Coronary artery (tissue), 2 donors: ENCODE measurements at regions not wholly inside any gene's neighbourhood (a gene's known extent, or its start where the extent isn't known, plus 50 kb on each side); places are given as distances from the start of the nearest gene placed in this dataset.

ENCODE experiments used
- DNase-seq: peaks from one replicate; pipeline ENCODE4 v3.0.0-alpha.2; 2017; ENCODE audit warnings: low spot score
- H3K27ac ChIP-seq, 2 donors: fragments of 200-600 bp; sonication (generic); one replicate each; pipeline ENCODE4 v1.5.1; 2016 to 2019
- H3K4me3 ChIP-seq: fragments of 200-600 bp; sonication (generic); 2 replicates; pipeline ENCODE4 v1.5.1; 2016; ENCODE audit warnings: mild to moderate bottlenecking, moderate library complexity
- TF ChIP-seq, protein P1 (sequence below): fragments of 200-600 bp; sonication (generic); IDR thresholded peaks from one replicate; pipeline ENCODE4 v1.5.1; 2019; ENCODE audit warnings: antibody characterized with exemption

DNA sequence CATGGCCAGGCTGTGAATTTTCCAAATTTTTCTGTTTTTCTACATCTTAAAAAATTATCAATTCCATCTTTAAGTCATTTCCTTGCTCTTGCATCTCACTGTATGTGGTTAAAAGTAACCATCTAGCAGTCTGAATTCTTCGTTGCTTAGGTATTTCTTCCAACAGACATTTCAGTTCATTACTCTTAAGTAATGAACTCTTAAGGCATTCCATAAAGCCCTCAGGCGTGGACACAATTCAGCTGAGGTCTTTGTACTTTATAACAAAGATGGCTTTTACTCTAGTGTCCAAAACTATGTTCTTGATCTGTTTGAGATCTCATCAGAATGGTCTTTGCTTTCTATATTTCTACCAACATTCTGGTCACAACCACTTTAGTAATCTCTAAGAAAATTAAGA lies 253.9 kb upstream of the GCFC2 start:
- Histone ChIP-seq H3K4me3 (no peak overlapping the region), H3K27ac (no peak overlapping the region)
- TF ChIP-seq, protein P1, sequence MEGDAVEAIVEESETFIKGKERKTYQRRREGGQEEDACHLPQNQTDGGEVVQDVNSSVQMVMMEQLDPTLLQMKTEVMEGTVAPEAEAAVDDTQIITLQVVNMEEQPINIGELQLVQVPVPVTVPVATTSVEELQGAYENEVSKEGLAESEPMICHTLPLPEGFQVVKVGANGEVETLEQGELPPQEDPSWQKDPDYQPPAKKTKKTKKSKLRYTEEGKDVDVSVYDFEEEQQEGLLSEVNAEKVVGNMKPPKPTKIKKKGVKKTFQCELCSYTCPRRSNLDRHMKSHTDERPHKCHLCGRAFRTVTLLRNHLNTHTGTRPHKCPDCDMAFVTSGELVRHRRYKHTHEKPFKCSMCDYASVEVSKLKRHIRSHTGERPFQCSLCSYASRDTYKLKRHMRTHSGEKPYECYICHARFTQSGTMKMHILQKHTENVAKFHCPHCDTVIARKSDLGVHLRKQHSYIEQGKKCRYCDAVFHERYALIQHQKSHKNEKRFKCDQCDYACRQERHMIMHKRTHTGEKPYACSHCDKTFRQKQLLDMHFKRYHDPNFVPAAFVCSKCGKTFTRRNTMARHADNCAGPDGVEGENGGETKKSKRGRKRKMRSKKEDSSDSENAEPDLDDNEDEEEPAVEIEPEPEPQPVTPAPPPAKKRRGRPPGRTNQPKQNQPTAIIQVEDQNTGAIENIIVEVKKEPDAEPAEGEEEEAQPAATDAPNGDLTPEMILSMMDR = no peak
- DNase-seq = no peak

DNA sequence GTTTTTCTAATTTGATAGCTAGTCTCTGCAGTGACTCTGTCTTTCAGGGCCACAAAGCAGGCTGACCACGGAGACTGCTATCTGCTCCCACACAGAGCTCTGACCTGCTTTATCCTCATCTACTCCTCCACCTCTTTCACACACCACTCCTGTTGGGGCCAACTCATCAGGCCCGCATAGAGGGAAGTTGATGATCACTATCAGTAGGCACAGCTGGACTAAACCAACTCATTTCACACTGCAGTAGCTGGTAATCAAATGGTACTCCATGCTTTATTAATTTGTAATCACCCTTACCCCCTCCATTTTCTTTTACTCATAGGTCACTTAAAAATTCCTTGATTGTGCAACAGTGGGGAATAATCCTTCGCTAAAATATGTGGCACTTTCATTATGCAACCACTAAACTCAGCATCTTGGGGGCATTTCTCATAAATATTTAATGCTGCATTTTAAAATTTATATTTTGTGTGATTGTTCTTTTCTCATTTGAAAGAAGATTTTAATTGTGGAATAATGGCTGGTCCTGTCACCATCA lies 249.8 kb upstream of the GCFC2 start:
- H3K4me3 ChIP-seq = no peak overlapping the region
- DNase-seq = no peak
- TF ChIP-seq, protein P1 = no peak

DNA sequence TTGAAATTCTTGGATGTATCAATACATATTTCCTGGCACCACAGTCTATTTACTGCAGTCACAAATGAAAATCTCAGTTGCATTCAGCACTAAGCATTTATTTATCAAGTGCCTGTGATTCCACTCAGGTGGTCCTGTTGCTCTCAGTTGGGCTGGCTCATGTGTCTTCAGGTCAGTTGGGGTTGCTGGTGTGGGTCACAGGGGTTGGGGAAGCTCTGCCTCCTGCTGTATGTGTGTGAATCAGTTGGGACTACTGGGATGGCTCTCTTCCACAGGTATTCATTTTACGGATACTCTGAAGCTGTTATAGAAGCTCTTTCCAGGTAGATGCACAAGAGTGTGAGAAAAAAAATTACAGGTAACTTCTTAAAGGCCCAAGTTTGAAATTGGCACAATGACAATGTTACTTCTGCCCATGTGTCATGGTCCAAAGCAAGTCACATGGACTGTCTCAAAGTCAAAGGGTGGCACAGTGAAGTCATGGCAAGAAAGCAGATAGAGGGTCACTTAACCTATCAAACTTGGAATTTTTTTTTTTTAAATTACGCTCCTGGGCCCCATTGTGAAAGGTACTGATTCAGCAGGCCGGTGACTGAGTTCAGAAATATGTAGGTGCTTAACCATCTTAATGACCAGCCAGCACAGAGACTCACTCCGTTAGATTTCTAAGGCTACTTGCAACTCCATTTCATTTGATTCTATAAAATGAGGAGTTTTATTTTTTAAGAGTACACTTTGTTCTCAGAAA lies 249.2 kb upstream of the GCFC2 start:
- TF ChIP-seq, protein P1 = no peak
- H3K27ac ChIP-seq = no peak overlapping the region
- H3K4me3 ChIP-seq = no peak overlapping the region
- no peak for DNase-seq

More for the DNA sequence above, 249.8 kb upstream of the GCFC2 start:
- H3K27ac ChIP-seq = no peak overlapping the region

- DNase-seq = no peak
- TF ChIP-seq, protein P1 = no peak
- Histone ChIP-seq H3K27ac (no peak overlapping the region), H3K4me3 (no peak overlapping the region)
Observed at GRCh38 chr2:75954761-75955160, 244.0 kb upstream of the GCFC2 start.

GRCh38 chr2:75952173-75952572 lies 241.5 kb upstream of the GCFC2 start:
- Histone ChIP-seq H3K4me3 (no peak overlapping the region), H3K27ac (no peak overlapping the region)
- TF ChIP-seq, protein P1 = no peak
- DNase-seq = no peak

GRCh38 chr2:75949385-75950030 lies 238.8 kb upstream of the GCFC2 start:
- Histone ChIP-seq H3K4me3 (no peak overlapping the region), H3K27ac (no peak overlapping the region)
- no peak for DNase-seq
- TF ChIP-seq, protein P1 = no peak
